Nucleus accumbens (tissue), 56 donors: ENCODE measurements at regions not wholly inside any gene's neighbourhood (a gene's known extent, or its start where the extent isn't known, plus 50 kb on each side); places are given as distances from the start of the nearest gene placed in this dataset.
"Not testable (repeated sequence)": the region's sequence is repeated elsewhere in the genome, so short reads cannot be mapped to it uniquely, and the experiment has no call there.

ENCODE experiments used
- DNase-seq, 56 donors: peaks; one replicate each; lab custom pipeline; 2025; lab: John Stamatoyannopoulos, UW

DNA sequence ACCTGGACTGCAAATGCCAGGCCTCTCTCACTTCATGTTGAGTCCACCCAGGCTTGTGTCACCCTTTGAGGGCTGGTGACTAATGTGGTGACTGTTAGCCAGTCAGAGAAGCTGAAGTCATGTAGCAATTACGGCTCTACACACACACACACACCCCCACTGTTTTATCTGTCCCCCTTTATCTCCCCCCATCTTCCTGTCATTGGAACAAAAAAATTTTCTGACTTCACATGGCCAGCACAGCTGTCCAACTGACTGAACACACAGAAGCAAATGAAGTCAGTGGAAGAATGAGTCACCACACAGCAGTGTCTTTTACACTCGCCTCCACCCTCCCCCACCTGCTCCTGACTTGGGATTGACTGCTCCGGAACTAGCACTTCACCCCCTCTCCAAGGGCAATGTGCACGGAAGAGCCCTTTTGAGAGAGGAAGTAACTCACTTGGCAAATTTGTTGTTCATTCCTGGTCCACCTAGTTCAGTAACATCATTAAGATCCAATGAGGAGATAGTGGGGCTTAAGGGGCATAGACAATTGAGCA is 198.0 kb downstream of the RNF144B start:
- peak in 10 of 56 donors; percentile 3 to 76 (median 20) for DNase-seq

DNA sequence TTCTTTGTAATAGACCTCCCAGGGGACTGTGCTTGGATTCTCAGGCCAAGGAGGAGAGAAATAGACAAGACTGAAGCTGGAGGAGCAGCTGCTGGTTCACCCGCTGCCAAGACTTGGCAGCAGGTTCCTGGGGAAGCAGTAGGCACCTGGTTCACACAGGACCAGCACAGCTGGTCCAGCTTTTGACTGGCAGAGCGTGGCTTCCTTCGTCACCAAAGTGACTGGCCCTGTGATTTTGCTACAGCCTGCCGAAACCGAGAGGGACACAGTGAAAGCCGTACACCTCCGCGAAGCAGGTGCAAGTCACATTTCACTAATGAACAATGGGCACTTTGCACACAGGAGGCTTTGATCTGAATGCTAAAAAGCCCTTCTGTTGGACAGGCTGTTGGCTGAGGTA is 199.0 kb downstream of the RNF144B start:
- DNase-seq: no peak

DNA sequence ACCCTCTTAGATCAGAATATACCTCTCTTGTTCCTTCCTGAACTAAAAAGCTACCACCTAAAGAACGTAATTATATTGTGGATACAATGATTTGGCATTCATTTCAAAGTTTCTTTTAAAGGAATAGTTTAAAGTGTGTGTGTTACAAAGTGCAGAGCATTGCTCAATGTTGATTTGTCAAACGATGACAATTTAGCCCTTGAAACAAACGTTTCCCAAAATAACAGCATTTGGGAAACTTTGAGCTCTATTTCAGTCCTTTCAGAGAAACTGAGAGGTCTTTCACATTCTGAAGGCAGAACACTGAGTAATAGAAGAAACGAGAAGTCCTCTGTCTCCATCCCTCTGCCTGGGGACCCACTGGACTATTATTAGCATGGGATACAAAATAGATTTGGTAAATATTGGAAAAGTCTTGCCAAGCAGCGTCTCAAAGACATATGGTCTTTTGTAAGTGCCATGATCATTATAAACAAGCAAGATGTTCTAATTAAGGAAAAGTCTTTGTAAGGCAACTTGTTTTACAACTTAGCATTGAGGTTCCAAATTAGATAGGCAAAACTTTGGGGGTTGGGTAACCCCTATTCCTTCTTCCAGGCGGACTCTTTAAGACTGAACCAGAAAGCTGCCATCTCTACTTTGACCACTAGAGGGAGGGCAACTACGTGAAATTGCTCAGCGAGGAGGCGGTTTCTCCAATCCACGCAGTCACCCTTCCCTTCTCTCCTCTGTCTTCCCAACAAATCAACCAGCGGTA is 208.8 kb downstream of the RNF144B start:
- DNase-seq: peak in 46 of 56 donors; percentile 1 to 83 (median 36)

DNA sequence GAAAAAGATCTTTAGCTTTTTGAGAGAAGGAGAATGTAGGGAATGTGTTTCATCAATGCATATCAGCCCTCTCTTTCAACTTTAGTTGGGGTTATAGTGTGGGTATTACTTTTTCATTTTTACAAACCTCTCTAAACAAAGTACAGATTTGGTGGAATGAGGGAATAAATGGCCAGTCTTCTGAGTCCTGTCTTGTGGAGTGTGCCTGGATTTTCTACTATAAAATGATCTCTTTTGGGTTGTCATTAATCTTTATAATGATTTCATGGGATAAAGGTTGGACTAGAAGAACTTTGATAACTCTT is 209.3 kb downstream of the RNF144B start:
- no peak for DNase-seq

DNA sequence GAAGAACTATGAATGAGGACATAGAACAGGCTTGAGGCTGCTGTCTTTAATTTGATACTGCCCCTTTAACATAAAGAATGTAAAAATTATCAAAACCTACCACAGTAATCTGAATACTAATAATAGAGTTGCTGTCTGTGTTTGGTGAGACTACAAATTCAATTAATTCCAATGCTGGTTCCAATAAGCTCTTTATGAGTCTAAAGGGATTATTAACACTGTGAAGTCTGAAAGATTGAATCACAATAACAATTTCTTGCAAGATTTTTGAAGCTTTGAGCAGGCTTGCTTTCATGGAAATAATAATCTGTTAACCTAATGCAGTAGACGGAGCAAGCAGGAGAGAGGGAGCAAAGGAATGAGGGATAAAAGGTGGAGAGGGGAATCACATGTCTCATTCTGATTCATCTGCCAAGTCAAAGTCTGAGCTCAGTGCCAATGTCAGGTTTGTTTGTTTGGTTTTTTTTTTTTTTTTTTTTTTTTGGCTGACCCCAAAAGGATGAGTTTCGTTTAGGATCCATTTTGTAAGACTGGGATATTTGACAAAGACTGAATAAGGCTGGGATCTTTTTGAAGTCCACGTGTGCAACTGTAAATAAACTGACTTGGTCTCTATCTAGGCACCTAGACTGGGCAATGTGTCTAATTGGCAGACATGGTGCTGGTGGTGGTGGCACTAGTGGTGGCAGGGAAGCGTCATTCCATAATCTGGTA is 211.6 kb downstream of the RNF144B start:
- no peak for DNase-seq

DNA sequence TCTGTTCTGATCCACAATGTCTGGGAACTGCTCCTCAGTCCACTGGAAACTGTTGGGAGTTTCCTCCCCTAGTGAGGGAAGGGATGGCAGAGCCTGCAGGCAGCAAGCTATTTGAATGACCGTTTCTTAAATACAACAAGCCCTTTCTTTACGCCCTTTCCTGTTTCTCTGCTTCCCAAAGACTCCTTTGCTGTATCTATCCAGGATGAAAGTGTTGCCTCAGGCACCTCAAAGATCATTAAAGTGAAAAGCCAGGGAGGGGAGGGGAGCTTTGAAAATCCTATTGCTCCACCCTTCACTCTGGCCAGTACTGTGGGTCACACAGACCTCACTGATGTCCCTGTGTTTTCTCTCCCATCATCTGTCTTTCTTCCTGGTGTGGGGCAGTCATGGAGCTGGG is 213.1 kb downstream of the RNF144B start:
- no peak for DNase-seq

DNA sequence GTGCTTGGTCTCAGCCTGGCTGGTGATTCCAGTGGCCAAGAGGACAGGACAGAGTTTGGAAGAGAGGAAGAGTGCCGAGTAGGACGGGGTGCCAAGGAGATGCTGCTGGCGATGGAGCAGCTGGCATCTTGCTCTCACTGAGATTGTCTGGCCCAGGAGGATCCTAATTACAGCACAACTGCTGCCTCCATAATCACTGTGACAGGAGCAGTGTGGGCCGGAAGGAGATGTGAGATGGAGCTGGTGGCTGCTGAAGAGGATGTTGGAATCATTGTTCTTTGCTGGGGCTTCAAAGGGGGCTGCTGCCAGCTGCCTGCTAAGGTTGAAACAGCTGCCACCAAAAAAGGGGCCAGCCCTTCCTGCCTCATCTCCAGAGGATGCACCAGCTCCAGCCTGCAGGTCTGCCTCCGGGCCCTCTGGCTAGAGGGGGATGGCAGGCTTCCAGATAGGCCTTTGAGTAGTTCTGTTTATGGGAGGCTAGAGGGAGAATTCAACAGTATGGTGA is 214.4 kb downstream of the RNF144B start:
- DNase-seq: no peak

DNA sequence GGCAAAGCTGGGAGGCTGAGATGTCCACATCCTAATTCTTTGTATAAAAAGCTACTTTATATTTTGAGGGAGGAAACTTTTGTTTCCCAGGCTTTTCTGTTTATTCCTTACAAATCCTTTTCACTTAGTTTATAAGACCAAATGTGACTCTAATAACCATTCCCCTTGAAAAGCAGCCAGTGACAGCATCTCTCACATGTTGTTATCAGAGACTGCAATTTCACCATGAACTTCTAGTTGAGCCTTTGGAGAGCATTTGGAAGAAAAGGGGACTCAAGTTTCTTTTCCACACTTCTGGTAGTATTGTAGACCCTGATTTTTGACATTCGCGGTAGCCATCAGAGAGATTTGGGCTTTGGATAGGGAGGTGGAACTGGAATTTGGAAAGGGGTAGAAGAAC is 215.8 kb downstream of the RNF144B start:
- no peak for DNase-seq

DNA sequence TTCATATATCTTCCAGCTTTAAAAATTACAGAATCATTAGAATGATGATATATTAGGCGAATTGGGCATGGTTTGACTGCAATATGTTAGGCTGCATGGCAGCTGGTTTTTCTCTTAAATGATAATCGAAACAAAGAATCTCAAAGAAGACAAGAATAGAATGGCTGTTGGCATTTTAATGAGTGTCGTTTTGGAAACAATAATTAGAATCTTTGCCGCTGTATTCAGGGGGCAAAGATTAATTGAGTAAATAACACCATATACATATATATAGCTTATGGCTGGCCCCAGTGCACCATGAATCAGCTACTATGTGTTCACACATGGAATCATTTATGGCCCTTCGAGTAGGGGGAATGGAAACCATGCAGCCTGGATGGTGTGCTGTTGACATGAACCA is 216.2 kb downstream of the RNF144B start:
- DNase-seq: no peak

DNA sequence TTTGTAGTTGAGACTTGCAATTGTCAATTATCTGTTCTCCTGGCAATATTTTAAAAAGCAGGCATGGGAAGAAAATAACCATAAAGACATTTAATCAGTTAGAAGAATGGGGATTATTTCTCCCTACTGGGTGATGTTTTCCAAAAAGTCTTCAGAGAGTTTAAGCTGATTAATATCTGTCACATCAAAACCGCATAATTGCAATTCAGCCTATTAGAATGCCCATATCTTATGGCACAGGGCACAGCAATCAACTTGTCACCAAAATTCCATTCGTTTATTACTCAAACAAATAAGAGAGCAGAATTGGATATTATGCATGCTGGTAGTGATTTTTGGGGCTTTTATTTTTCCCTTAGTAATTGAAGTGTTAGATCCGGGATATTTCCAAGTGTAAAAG is 218.7 kb downstream of the RNF144B start:
- DNase-seq: no peak

DNA sequence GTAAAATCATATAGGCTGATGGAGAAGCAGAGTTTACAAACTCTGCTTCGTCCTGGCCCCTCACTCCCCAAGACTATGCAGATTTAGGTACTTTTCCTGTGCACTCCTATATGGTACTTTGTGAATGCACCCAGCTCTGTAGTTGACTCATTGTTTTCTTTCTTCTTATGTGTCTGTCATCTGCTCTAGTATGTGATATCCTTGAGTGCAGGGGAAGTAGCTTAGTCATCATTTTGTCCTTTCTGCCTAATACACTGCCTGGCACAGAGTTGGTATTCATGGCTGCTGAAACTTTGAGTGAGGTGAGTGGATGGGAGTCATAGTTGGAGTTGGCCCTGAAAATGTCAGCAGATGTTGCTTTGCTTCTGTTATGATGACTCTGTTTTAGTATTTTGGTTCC is 222.6 kb downstream of the RNF144B start:
- DNase-seq: no peak

DNA sequence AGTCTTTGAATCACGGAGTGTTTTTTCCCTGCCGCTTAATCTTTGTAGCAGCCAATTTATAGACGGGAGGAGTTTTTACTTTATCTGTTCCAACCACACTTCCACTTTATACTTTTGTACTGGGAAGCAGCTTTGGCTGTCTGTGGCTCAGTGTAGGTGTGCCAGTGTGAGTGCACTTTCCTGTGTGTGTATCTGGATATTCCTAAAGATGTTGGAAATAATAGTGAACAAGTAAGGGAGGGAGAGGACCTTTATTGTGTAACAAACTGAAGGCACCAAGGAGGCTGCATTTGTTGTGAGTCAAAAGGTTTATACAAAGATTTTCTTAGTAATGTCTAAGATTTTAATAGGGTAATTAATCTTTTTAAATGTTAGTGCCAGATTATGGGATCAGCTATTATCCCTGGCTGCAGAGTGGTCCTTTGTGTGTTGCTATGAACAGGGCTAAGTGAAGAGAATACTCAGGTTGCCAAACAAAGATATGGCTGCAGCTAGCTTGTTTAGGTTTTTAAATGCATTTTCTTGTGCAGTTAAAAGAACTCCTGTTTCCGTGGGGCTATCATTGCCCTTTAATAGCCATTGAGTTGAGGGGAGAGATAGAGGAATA is 226.3 kb downstream of the RNF144B start:
- no peak for DNase-seq

DNA sequence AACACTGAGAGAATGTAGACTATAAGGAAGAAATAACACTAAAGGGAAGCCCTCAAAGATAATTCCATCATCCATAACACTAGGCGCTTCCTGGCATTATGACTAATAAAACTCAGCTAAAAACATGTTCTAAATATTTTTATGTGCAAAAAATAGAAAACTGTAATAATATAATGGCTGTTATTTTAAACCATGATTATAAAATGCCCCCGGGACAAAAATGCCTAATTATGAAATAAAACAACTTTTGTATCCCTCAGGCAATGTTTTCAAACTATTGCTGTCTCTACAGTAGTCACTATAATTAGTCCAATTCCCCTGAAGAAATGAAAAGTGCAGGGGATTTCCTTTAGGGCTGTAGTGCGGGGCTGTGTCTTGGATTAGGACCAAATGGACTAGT is 242.4 kb downstream of the RNF144B start:
- DNase-seq: no peak

DNA sequence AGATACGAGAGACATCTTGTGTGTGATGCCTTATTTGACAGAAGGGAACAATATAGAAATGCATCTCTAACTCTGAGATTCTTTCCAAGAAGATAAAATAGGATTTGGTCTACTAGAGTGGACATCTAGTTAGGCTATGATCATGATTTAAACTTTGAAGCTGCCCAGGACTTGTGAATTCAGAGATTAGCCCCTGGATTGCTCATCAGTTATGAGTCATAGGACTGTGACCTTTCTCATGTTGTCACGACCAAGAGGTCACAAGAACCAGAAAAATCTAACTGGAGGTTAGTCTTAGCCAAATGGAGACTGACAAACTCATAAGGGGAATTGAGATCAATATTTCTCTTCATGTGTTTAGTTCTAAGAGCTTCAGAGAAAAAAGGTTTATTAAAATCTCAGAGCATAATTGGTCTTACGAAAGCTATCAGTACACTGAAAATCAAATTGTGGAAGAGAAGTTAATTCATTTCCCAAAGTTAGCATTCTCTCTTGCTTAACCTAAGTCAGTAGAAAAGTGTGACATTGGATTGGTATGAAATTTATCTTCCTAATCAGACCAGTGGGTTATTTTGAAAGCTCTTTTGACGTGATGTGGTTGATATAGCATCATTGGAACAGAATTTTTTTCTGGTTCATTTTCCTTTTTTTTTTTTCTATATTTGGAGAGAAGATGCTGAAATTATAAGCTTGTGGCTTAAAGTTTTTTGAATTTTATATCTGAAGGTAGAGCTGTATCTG is 245.7 kb downstream of the RNF144B start:
- DNase-seq: no peak

DNA sequence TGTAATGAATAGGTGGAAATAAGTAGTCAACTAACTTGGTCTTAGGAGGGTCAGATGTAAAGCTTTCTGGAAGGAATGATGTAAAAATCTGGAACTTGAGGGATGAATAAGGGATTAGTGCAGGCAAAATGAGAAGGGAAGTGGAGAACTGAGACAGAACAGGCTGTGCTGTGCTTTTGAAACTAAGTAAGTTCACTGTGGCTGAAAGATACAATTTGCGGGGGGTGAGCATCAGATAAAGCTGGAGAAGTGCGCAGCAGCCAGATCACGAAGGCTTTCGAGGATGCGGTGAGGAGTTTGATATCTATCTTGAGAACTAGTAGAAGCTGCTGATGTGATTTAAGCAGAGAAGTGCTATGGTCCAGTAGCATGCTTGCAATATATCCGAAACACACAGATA is 247.8 kb downstream of the RNF144B start:
- DNase-seq: no peak

DNA sequence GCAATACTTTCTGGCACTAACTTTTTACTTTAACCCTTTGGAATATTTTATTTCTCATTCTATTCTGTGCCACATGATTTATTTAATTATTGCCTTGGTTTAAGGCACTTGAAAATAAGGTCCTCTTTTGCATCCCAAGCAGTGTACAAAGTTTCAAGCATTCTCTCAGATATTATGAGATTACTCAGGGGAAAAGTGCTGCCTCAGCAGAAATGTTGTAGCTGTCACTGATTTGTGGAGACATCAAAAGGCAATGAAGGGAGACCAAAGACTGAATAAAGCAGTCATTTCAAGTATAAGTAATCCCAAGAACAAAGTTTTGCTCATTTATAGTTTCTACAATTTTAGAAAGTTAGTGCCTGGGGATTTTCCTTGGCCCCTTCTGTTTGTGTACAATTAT is 253.0 kb downstream of the RNF144B start:
- no peak for DNase-seq

DNA sequence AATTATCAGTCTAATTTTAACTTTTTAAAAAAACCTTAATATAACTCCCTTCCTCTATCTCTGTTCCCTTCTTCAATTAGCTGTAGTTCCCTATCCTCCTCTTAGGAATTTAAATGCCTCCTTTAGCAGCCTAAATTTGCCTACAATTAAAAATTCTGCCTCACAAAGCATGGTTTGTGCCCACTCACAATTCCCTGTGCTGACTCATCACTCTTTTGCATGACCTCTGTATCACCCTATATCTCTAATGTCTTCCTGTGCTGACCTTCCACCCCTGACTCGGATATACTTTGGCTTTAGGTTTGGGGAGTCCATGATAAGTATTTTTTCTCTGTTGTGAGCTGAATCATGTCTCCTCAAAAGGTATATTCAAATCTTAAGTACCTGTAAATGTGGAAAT is 253.6 kb downstream of the RNF144B start:
- DNase-seq: no peak

DNA sequence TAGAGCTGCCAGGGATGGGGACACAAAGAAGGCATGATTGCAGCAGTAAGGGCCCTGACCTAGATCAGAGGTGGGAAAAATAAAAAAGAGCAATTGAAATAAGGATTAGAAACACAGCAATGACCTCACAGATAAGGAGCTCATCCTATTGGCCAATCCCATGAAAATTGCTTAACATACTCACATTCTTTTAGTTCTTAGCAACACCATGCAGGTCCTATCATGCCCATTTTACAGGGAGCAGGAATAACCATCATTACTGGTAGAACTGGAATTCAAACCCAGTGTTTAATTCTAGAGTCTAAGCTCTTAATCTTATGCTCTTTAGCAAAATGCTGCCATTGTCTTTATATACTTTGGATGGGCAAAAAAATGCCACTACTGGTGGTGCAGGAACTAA is 267.7 kb downstream of the RNF144B start:
- DNase-seq: no peak

DNA sequence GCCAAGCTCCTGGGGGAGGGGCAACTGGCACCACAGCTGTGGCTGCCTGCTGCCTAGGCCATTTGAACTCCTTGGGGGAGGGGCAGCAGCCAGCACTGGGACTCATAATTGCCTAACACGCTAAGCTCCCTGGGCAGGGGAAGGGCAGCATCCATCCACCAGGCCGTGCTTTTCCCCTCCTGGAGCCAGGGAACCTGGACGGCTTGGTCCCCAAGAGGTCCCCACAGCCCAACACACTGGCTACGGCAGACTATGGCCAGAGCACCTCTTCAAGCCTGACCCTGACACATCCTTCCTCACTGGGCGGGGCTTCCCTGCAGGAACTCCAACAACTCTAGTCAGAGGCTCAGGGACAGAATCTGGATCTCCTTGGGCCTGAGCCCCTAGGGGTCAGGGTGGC is 269.4 kb downstream of the RNF144B start:
- no peak for DNase-seq

DNA sequence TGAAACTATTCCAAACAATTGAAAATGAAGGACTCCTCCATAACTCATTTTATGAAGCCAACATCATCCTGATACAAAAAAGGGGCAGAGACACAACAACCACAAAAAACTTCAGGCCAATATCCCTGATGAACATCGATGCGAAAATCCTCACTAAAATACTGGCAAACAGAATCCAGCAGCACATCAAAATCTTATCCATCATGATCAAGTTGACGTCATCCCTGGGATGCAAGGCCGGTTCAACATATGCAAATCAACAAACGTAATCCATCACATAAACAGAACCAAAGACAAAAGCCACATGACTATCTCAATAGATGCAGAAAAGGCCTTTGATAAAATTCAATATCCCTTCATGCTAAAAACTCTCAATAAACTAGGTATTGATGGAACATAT is 272.8 kb downstream of the RNF144B start:
- not testable (repeated sequence) for DNase-seq

DNA sequence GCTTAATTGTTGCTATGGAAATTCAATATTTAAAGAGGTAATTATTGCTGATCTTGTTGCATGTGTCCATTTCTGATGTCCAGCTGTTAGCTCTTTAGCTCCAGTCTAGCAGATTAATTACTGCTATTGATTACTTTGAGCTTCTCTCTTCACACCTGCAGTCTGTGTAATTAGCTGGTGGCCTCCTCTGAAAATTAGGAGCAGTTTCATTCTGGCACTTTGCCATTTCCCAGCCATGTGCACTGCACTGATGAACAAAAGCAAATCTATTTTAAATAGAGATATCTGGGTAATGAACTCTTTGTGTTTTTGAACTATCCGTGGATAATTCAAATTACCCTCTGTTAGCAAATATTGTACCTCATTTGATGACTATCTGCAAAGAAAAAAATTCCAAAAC is 275.9 kb downstream of the RNF144B start:
- DNase-seq: no peak
